ENCODE measurements at regions not wholly inside any gene's neighbourhood (a gene's known extent, or its start where the extent isn't known, plus 50 kb on each side); places are given as distances from the start of the nearest gene placed in this dataset.
A peak's percentile ranks its signal among the peaks of the same experiment; 100 is the strongest.

DNA sequence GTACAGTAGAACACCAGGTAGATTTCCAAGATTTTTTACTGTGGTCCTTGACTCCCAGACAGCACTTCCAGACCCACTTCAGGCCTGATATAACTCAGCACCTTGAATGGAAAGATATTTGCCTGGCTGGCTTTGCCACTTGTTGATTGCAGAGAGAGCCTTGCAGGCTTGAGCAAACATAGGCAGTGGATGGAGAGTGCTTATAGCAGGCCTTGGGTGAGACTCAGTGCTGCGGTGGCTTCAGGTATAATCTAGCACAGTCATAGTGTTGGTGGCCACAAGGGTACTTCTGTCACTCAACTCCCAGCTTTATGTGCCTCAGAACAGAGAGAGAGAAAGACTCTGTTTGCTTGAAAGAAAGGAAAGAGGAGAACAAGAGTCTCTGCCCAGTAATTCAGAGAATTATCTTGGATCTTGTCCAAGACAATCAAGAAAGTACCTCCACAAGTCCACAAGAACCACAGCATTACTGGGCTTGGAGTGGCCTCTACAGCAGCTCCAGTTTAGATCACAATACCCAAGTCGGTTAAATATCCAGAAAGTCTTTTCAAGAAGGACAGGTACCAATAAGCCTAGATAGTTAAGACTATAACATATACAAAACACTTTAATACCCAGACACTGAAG, 70.5 kb upstream of the FKBP1C start:
- TF ChIP-seq, protein P1, sequence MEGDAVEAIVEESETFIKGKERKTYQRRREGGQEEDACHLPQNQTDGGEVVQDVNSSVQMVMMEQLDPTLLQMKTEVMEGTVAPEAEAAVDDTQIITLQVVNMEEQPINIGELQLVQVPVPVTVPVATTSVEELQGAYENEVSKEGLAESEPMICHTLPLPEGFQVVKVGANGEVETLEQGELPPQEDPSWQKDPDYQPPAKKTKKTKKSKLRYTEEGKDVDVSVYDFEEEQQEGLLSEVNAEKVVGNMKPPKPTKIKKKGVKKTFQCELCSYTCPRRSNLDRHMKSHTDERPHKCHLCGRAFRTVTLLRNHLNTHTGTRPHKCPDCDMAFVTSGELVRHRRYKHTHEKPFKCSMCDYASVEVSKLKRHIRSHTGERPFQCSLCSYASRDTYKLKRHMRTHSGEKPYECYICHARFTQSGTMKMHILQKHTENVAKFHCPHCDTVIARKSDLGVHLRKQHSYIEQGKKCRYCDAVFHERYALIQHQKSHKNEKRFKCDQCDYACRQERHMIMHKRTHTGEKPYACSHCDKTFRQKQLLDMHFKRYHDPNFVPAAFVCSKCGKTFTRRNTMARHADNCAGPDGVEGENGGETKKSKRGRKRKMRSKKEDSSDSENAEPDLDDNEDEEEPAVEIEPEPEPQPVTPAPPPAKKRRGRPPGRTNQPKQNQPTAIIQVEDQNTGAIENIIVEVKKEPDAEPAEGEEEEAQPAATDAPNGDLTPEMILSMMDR (conservative IDR thresholded peaks at IDR 0.05), result peak; percentile 20
- TF ChIP-seq ZFX (IDR thresholded peaks at IDR 0.05), result no peak

All from C4-2B (cell line).